NOMO-1 treated with dmso at 0.1 percent for 144 hours (cell line): ENCODE measurements at regions not wholly inside any gene's neighbourhood (a gene's known extent, or its start where the extent isn't known, plus 50 kb on each side); places are given as distances from the start of the nearest gene placed in this dataset.

Experiments used
- DNase-seq: peaks from one replicate; lab custom pipeline; 2025; ENCODE audit not compliant: unreplicated experiment; lab: John Stamatoyannopoulos, UW

- DNase-seq, result no peak
These were observed 123.6 kb upstream of the GALNT15 start for GRCh38 chr3:16050641-16051467.

DNA sequence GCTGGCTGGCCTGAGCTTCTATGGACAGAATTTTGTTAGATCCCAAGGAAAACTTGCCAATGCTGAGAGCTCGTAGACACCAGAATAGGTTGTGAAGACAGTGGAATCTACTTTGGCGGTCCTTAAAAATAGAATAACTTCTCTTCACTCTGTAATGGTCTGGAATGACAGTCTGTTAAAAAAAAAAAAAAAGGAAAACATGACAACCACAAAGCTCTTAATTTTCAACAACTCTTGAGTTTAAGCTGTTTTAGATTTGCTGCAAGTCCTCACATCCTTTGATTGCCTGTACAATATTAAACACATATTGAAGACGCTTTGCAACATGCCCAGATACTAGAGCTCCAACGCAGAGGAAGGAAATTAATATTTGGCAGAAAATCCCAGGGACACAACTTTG is 122.8 kb upstream of the GALNT15 start:
- no peak for DNase-seq

DNA sequence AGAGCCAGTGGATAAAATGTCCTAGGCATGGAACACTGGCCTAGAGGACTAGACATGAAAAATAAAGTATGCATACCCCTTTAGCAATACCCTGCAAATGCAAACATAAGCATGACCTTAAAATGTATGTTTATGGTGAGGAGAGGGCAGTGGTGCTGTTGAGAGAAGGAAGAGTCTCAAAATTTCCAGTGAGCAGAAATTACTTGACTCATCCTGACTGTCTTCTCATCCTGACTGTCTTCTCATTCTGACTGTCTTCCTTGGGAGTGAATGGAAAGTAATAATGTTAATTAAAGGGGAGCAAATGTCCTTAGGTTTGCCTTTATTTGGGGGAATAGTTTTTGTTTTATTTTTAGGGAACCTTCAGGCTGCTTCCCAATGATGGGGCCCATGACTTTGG is 121.5 kb upstream of the GALNT15 start:
- no peak for DNase-seq

DNA sequence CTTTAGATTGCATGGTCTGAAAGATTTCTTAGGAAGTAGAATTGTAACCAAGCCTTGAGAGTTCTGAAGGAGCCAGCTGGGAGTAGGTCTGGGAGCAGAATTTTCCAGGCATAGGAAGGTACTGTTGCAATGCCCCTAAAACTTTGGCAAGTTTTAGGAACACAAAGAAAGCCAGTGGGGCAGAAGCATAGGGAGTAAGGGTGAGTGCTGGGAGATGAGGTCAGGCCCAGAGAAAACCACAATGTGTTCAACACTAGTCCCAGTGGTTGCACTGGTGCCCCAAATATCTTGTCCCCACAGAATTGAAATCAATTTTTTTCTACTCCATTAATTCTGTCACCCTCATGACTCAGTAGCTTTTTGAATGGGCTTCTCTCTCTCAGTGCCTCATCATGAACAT is 120.7 kb upstream of the GALNT15 start:
- no peak for DNase-seq

DNA sequence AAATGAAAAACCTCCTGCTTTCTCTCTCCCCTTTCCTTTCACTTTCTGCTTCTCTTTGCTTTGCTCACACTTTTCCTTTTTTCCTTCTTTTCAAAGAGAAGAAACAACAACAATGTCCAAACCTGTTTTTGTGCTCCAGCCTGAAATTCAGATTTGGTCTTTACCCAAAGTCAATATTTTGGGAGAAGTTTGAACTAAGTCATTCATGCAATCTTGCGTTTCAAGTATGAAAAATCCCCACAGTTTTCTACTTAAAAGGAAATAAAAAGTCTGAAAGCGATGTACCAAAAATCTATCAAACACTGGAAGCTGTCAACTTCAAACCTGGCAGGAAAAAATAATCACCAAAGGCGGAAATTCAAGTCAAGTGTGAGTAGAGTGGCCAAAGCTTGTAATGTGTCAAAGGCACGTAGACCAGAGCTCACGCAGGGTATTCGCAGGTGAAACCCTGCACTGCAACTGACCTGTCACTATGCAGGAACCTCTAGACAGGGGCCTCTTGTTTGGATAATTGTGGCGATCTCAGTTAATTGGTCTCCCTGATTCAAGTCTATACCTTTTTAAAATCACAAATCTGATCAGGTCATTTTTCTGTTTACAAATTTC is 118.8 kb upstream of the GALNT15 start:
- no peak for DNase-seq

DNA sequence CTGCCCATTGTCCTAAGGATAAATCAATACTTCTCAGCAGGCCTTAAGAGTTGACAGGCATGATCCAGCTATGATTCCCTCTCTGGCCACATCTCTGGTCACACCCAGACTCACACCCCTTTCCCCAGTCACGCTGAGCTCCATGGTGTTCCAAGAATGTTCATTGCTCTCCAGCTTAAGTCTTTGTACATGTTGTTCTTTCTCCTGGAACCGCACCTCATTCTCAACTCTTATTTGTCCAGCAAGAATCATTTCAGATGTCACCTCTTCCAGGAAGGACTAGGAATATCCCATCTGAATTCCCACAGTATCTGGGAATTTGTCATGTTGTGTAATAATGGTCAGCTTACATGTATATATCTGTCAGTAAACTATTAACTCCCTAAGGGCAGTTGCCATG is 118.3 kb upstream of the GALNT15 start:
- DNase-seq, result no peak

GRCh38 chr3:16058521-16058920 is 116.0 kb upstream of the GALNT15 start:
- no peak for DNase-seq

- DNase-seq, result no peak
These were observed 115.4 kb upstream of the GALNT15 start for GRCh38 chr3:16059081-16059537.

DNA sequence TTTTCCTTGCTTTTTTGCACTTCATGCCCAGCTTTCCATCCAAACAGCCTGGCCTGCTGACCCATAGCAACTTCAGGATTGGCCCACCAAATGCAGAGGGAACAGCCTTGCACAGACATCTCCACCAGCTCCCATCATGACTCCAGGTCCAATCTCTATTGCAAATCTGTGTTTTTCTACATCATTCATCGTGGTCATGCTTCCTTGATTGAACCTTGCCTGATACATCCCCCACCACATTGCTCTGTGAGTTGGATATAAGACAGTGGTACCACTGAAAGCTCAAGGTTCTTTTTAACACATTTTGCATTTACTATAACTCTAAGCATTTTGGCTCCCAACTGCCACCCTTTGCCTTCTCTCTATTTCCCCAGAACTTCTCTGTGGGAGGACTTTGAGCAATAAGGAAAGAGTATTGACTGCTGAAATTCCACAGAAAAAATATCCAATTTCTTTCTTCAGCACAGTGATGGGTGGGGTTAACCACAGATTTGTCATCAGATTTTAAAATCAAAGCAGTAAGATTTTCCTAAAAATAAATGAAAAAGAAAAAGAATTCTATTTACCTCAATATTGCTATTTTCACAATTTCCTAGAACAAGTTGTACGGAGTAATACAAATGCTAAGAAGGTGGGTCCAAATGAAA is 114.6 kb upstream of the GALNT15 start:
- no peak for DNase-seq

DNA sequence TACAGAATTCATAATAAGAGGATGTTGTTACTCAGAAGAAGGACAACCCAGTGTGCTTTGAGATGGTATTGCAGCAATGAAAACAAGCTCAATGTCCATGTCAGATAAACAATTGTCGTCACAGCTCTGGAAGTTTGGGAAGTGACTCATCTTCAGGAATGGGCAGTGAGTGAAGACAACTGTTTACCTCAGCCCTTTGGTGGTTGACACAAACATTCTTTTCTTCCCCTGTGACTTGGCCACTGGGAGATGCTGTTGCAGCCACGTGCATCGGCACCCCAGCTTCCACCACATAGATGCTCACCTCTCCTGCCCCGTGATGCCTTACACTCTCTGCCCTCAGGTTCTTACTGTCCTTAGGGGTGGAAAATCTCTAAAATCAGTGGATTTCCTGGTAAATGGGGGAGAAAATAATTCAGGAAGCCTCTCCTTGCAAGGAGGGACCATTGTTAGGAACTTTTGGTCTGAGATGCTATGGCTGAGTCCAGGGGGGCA is 114.1 kb upstream of the GALNT15 start:
- no peak for DNase-seq

DNA sequence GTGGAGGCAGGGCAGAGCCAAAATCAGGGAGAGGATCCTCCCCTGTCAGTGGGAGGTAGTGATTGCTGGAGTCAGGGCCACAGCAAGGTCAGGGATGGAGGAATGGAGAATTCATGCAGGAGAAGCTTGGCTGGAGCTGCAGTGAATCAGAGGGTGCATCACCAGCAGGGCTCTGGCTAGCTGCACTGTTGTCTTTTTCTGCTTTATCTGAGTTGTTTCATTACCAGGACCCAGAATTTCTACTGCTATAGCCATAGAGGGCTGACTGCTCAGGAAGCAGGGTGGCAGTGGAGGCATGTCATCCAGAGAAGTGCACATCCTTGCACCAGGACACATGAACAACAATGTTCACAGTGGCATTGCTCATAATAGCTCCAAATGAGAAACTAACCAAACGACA is 113.5 kb upstream of the GALNT15 start:
- no peak for DNase-seq

DNA sequence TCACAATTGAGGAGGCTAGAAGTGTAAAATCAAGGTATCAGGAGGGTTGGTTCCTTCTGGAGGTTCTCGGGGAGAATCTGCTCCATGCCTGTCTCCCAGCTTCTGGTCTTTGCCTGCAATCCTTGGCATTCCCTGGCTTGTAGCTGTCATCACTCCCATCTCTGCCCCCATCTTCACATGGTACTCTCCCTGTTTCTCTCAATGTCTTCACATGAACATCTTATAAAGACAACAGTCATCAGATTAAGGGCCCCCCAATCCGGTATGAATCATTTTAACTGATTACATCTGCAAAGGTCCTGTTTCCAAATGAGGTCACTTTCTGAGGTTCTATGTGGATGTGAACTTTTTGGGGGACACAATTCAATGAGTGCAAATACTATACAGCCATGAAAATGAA is 113.0 kb upstream of the GALNT15 start:
- DNase-seq, result no peak

GRCh38 chr3:16063603-16064002 is 110.9 kb upstream of the GALNT15 start:
- no peak for DNase-seq

DNA sequence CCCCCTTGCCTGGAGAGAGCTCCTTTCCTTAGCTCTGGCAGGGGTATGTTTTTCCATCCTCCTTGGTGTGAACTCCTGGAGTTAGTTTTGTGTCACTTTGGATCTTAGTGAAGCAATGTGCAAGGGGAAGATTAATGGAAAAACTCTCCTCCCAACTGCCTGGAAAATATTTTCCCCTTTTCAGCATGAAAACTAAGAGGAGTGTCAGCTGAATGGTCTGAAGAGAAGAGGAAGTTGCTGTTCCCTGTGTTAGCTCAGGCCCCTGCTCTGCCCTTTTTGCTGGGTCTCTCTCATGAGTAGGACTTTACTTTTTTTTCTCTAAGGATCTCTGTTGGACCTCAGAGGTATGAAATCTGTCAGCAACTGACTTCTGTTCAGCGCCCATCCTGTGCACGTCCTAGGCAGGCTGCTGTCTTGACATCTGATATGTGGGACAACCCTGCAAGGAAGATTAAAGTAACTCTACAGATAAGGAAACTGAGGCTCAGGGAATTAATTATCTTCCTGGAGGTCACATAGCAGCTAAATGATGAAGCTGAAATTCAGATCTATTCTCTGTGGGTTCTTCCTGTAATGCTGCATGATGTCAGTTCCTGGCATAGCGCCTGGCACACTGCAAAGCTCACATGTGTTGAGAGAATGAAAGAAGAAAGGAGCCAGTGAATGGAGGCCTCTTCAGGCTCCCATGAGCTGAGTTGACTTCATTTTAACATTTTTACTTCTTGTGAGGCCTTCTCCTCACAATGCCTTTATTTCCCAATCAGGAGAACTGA is 109.7 kb upstream of the GALNT15 start:
- no peak for DNase-seq

GRCh38 chr3:16066545-16066944 is 107.9 kb upstream of the GALNT15 start:
- no peak for DNase-seq

GRCh38 chr3:16066975-16067374 is 107.5 kb upstream of the GALNT15 start:
- no peak for DNase-seq

GRCh38 chr3:16067837-16068471 is 106.5 kb upstream of the GALNT15 start:
- DNase-seq, result no peak

DNA sequence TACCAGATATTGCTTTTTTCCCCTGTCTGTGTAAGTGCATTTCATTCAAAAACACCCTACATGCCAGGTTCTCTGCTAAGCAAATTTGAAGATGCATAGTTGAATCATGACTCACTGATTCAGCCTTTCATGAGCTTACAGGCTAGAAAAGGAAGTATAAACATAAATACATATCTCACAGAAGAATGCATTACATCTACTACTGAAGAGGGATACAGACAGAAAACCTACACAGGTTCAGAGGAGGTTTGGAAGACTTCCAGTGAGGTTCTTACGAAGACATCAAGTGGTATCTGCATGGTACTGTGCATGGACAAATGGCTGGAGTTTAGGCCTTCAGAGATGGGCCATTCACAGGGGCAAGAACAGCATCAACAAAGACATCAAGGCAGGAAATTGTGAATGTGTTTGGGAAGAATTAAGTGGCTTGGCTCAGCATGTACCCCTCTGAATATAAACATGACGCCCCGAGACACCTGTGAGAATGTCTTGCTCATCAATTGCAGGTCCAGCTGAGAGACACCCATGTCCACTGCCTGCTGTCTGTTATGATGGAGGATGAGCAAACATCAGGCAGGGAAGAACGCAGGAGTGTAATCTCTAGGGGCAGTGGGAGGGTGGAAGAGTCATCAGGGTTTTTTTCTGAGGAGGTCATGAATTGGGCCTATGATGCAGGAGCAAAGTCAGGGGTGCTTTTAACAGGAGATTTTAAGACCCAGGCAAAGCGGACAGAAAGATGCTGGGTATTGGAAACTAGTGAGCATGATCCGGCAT is 105.1 kb upstream of the GALNT15 start:
- DNase-seq, result no peak

DNA sequence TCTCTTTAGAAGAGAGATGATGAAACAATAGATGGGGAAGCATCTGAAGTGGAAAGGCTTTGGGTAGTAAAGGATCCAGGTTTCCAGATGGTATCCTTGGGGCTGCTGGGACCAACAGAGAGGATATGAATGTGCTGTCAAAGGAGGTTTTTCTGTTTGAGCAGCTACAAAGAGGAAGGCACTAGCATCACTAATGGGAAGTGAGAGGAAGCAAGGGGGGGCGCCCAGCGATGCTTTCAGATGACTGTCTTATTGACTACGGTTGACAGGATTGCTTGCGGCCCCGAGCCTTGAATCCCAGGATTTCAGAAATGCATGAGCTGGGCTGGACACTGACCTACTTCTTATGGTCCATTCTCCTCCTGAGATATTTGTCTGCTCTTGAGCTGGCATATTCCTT is 103.8 kb upstream of the GALNT15 start:
- DNase-seq, result no peak

DNA sequence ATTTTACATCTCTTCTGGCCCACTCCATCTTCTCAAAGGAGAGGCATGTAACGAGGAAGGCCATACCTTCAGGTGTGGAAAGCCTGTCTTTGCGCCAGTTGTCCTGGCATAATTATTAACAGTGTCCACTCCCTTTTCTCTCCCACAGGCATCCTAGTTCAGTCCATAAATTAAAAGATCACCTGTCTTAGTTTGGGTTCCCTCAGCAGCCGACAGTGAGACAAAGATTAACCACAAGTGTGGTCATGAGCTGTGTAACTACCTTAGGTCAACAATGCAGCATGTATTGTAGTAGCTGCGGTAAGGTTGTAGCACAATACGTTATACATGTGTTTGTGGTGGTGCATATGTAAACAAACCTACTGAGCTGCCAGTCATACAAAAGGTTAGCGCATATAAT is 103.3 kb upstream of the GALNT15 start:
- no peak for DNase-seq
